ENCODE measurements at regions not wholly inside any gene's neighbourhood (a gene's known extent, or its start where the extent isn't known, plus 50 kb on each side); places are given as distances from the start of the nearest gene placed in this dataset.
A peak's percentile ranks its signal among the peaks of the same experiment; 100 is the strongest.

- no peaks in the 10 kb centered on the region for H3K27me3 ChIP-seq (ENCODE audit: control insufficient read depth in 2 of 2, insufficient read depth in 2 of 2, low read length in 2 of 2)
- DNase-seq (ENCODE audit: low read depth, low spot score) (peak; percentile 27), FAIRE-seq (no peak)
- no peaks in the 10 kb centered on the region for H3K4me1 ChIP-seq (ENCODE audit: control insufficient read depth, extremely low read depth, insufficient read depth, low read length)
- no peak overlapping the region for H2AFZ ChIP-seq (ENCODE audit: low read depth, low read length)
- H3K4me3 ChIP-seq (replicated peaks in 1 of 3; ENCODE audit: insufficient read depth in 1 of 3, low read depth in 1 of 3, low read length in 3 of 3) = no peak overlapping the region
- no peak overlapping the region for H3K9ac ChIP-seq (replicated peaks; ENCODE audit: extremely low read depth, insufficient read depth, low read length)
- CTCF ChIA-PET = no interaction called here
- no peaks in the 10 kb centered on the region for H3K9me1 ChIP-seq (replicated peaks; ENCODE audit: control insufficient read depth, extremely low read depth, insufficient read depth, low read length)
- BruUV-seq (replicated peaks) = no TSS peak
- no peaks in the 10 kb centered on the region for H3K9me3 ChIP-seq (replicated peaks; ENCODE audit: control insufficient read depth, insufficient read depth, low read length)
- H4K20me1 ChIP-seq (replicated peaks; ENCODE audit: control insufficient read depth, extremely low read depth, insufficient read depth, low read length) = no peaks in the 10 kb centered on the region
- no peaks in the 10 kb centered on the region for H3K79me2 ChIP-seq (ENCODE audit: control insufficient read depth, insufficient read depth, low read length)
- dilution Hi-C loops (cut with MboI; ENCODE audit: extremely low pct_ligation_motif_present, low sequenced_read_pairs) (no loop called here), intact Hi-C loops (cut with micrococcal nuclease) (no loop called here)
- POLR2A ChIA-PET = no interaction called here
- TF ChIP-seq GATA2 (IDR thresholded peaks at IDR 0.05; ENCODE audit: insufficient read depth, insufficient read length, low read depth, low read length) (peak; percentile 62), FOS (IDR thresholded peaks at IDR 0.05; ENCODE audit: borderline replicate concordance, insufficient read depth, low read length) (no peak)
- H3K4me2 ChIP-seq (ENCODE audit: insufficient read depth, low read length) = no peak overlapping the region
- no peaks in the 10 kb centered on the region for H3K36me3 ChIP-seq (ENCODE audit: control insufficient read depth in 2 of 2, extremely low read depth in 1 of 2, insufficient read depth in 2 of 2, low read length in 2 of 2)
- H3K27ac ChIP-seq (ENCODE audit: insufficient read depth, low read depth, low read length) = no peak overlapping the region
These were observed 481.7 kb upstream of the KLF4 start for GRCh38 chr9:107971241-107971640.

GRCh38 chr9:107970726-107971125 lies 481.2 kb upstream of the KLF4 start:
- FAIRE-seq = no peak
- CTCF ChIA-PET = no interaction called here

More at GRCh38 chr9:107970726-107971125, 481.2 kb upstream of the KLF4 start:
- Histone ChIP-seq H3K9me3 (replicated peaks; ENCODE audit: control insufficient read depth, insufficient read depth, low read length) (no peaks in the 10 kb centered on the region), H3K4me3 (replicated peaks in 1 of 3; ENCODE audit: insufficient read depth in 1 of 3, low read depth in 1 of 3, low read length in 3 of 3) (no peak overlapping the region), H3K9me1 (replicated peaks; ENCODE audit: control insufficient read depth, extremely low read depth, insufficient read depth, low read length) (no peaks in the 10 kb centered on the region), H2AFZ (ENCODE audit: low read depth, low read length) (no peak overlapping the region), H3K27ac (ENCODE audit: insufficient read depth, low read depth, low read length) (no peak overlapping the region), H3K4me2 (ENCODE audit: insufficient read depth, low read length) (no peak overlapping the region), H3K27me3 (ENCODE audit: control insufficient read depth in 2 of 2, insufficient read depth in 2 of 2, low read length in 2 of 2) (no peaks in the 10 kb centered on the region), H3K4me1 (ENCODE audit: control insufficient read depth, extremely low read depth, insufficient read depth, low read length) (no peaks in the 10 kb centered on the region), H3K36me3 (ENCODE audit: control insufficient read depth in 2 of 2, extremely low read depth in 1 of 2, insufficient read depth in 2 of 2, low read length in 2 of 2) (no peaks in the 10 kb centered on the region), H4K20me1 (replicated peaks; ENCODE audit: control insufficient read depth, extremely low read depth, insufficient read depth, low read length) (no peaks in the 10 kb centered on the region), H3K79me2 (ENCODE audit: control insufficient read depth, insufficient read depth, low read length) (no peaks in the 10 kb centered on the region), H3K9ac (replicated peaks; ENCODE audit: extremely low read depth, insufficient read depth, low read length) (no peak overlapping the region)
- POLR2A ChIA-PET = no interaction called here
- no peak for DNase-seq (ENCODE audit: low read depth, low spot score)
- no TSS peak for BruUV-seq (replicated peaks)
- intact Hi-C loops (cut with micrococcal nuclease) (no loop called here), dilution Hi-C loops (cut with MboI; ENCODE audit: extremely low pct_ligation_motif_present, low sequenced_read_pairs) (no loop called here)
- TF ChIP-seq EZH2 (IDR thresholded peaks at IDR 0.05; ENCODE audit: borderline replicate concordance, low read depth, low read length, severe bottlenecking) (no peak), MAX (IDR thresholded peaks at IDR 0.05; ENCODE audit: insufficient read depth, insufficient read length) (no peak), JUN (IDR thresholded peaks at IDR 0.05; ENCODE audit: borderline replicate concordance, insufficient read depth, insufficient read length, low read depth) (no peak), FOS (IDR thresholded peaks at IDR 0.05; ENCODE audit: borderline replicate concordance, insufficient read depth, low read length) (no peak), POLR2A (IDR thresholded peaks at IDR 0.05; ENCODE audit: low read depth, low read length) (no peak), MYC (IDR thresholded peaks at IDR 0.05; ENCODE audit: low read depth, low read length) (no peak), POLR2AphosphoS5 (IDR thresholded peaks at IDR 0.05; ENCODE audit: insufficient read depth, low read depth, low read length) (no peak), GATA2 (IDR thresholded peaks at IDR 0.05; ENCODE audit: insufficient read depth, insufficient read length, low read depth, low read length) (no peak), CTCF (IDR thresholded peaks at IDR 0.05; ENCODE audit: extremely low read depth in 1 of 2, insufficient read depth in 1 of 2, low read depth in 1 of 2, low read length in 2 of 2) (no peak)

Data from endothelial cell of umbilical vein (primary cell).